ENCODE measurements at regions not wholly inside any gene's neighbourhood (a gene's known extent, or its start where the extent isn't known, plus 50 kb on each side); places are given as distances from the start of the nearest gene placed in this dataset.

DNA sequence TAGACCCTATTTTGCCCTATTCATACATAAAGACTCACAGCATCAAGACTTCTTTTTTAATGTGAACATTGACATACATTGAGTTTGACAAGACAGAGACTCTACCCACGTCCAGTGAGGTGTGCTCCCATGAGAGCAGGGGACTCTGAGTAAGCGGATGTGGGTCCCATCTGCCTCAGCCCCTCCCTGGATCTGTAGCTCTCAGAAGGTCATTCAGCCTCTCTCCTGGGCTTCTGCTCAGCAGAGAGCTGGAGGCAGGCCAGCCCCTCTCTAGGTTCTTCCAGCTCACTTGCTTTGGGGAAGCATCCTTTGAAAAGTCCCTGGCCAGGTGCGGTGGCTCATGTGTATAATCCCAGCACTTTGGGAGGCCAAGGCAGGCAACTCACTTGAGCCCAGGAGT lies 146.9 kb upstream of the ZMIZ1 start:
- FAIRE-seq, result no peak
- no peak for DNase-seq (ENCODE audit: insufficient read length, low spot score)

GRCh38 chr10:78923647-78924318 lies 145.0 kb upstream of the ZMIZ1 start:
- FAIRE-seq (no peak), DNase-seq (ENCODE audit: insufficient read length, low spot score) (no peak)
- no peak for TF ChIP-seq POLR2A (IDR thresholded peaks at IDR 0.05; ENCODE audit: low read depth, low read length)

More for the DNA sequence above, 146.9 kb upstream of the ZMIZ1 start:
- no peak for TF ChIP-seq POLR2A (IDR thresholded peaks at IDR 0.05; ENCODE audit: low read depth, low read length)

- DNase-seq (ENCODE audit: insufficient read length, low spot score), result no peak
- no peak for FAIRE-seq
- TF ChIP-seq POLR2A (IDR thresholded peaks at IDR 0.05; ENCODE audit: low read depth, low read length), result no peak
Observed at GRCh38 chr10:78924319-78925003, 144.3 kb upstream of the ZMIZ1 start.

GRCh38 chr10:78925275-78925674 lies 143.5 kb upstream of the ZMIZ1 start:
- TF ChIP-seq POLR2A (IDR thresholded peaks at IDR 0.05; ENCODE audit: low read depth, low read length), result no peak
- FAIRE-seq (no peak), DNase-seq (ENCODE audit: insufficient read length, low spot score) (no peak)

DNA sequence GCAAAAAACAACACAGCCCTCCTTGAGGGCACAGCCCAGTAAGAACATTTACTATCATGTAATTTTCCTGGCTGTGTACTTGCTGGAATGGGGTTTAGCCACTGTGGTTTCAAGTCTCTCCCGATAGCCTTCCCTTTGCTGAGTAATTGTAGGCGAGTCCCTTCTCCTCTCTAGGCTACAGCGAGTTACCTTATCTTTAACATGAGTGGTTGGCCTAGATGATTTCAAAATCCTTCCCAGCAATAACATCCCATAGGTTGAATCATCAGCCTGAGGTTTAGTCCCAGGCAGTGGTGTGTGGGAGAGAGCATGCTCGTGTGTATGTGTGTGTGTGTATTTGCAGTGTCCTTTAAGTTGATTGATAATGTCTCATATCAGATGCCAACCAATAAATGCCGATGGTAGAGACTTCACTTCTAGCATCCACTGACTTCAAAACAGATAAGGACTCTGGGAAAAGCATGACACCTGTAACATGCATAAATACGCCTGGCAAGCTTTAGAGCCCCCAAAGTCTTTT lies 142.9 kb upstream of the ZMIZ1 start:
- DNase-seq (ENCODE audit: insufficient read length, low spot score) (peak; percentile 90), FAIRE-seq (peak; percentile 97)
- no peak for TF ChIP-seq POLR2A (IDR thresholded peaks at IDR 0.05; ENCODE audit: low read depth, low read length)

GRCh38 chr10:78927257-78927995 lies 141.3 kb upstream of the ZMIZ1 start:
- FAIRE-seq (no peak), DNase-seq (ENCODE audit: insufficient read length, low spot score) (peak; percentile 63)
- no peak for TF ChIP-seq POLR2A (IDR thresholded peaks at IDR 0.05; ENCODE audit: low read depth, low read length)

- TF ChIP-seq POLR2A (IDR thresholded peaks at IDR 0.05; ENCODE audit: low read depth, low read length), result no peak
- no peak for FAIRE-seq
Observed at GRCh38 chr10:78928330-78928729, 140.4 kb upstream of the ZMIZ1 start.

GRCh38 chr10:78929541-78929940 lies 139.2 kb upstream of the ZMIZ1 start:
- DNase-seq (ENCODE audit: insufficient read length, low spot score) (no peak), FAIRE-seq (no peak)
- TF ChIP-seq POLR2A (IDR thresholded peaks at IDR 0.05; ENCODE audit: low read depth, low read length), result no peak

More at GRCh38 chr10:78928330-78928729, 140.4 kb upstream of the ZMIZ1 start:
- no peak for DNase-seq (ENCODE audit: insufficient read length, low spot score)

DNA sequence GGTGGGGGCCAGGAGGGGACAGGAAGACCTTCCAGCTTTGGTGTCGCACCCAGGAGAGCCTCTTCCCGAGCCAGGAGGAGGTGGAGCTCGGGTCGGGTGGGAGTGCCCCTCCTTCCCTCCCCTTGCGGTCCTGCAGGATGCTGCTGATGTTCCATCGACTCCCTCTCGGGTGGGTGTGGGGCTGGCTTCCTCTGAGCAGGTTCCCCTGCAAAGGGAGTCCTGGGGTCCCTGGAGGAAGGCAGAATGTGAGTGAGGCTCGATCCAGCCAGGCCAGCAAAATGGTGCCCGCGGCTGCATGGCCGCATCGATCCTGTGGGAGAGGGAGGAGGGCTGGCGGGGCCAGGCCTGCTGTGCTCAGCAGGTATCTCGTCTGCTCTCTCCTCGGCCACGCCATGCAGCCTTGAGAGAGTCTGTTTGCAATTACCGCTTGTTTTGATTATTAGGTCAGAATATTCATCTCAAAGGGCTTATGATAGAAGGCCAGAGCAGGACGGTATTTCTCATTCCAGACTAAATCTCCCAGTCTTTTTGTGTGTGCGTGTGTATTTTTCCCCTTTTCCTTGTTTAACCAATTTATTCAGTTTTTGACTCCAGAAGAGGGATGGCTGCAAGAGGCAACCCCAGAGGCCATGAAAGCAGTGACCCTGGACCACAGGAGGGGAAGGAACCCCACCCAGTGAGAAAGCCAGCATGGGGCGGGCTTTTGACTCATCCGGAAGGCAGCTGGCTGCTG lies 137.3 kb upstream of the ZMIZ1 start:
- DNase-seq (ENCODE audit: insufficient read length, low spot score) (peak; percentile 93), FAIRE-seq (no peak)
- TF ChIP-seq POLR2A (IDR thresholded peaks at IDR 0.05; ENCODE audit: low read depth, low read length), result no peak

GRCh38 chr10:78932054-78932386 lies 136.7 kb upstream of the ZMIZ1 start:
- FAIRE-seq, result peak; percentile 92
- 0 out of 2 replicates have a peak, but pooled peaks have one; percentile 12 for TF ChIP-seq POLR2A (IDR thresholded peaks at IDR 0.05; ENCODE audit: low read depth, low read length)
- no peak for DNase-seq (ENCODE audit: insufficient read length, low spot score)

- DNase-seq (ENCODE audit: insufficient read length, low spot score) (no peak), FAIRE-seq (no peak)
- TF ChIP-seq POLR2A (IDR thresholded peaks at IDR 0.05; ENCODE audit: low read depth, low read length), result no peak
Observed at GRCh38 chr10:78932861-78933260, 135.9 kb upstream of the ZMIZ1 start.

DNA sequence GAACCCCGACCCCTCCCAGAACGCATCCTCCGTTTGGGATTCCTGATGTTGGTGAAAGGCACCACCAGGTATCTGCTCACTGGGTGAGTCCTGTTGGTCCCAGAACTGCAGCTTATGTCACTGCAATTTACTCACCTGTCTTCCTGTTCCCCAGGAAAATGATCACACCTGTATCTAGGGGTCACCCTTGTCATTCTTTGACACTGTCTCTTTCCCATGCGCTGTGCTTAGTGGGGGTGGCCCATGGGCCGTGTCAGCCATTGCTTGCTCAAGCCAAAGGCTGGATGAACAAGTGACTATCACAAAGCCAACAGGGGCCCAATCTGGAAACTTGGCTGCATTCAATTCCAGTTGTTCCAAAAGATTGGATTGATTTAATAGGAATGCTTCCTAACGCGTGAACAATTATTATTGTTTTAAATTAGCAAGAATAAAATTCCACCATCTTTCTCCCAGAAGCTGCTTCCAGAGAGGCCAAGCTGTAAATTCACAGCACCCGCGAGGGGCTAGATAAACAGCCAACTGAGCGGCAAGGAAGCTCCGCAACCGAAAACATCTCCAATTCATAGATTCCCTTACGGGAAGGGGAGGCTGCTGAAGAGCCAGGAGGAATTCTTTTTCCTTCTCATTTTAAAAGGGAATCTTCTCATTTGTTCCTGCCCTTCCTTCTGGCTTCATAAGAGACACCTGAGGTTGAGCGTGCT lies 134.8 kb upstream of the ZMIZ1 start:
- DNase-seq (ENCODE audit: insufficient read length, low spot score) (no peak), FAIRE-seq (no peak)
- TF ChIP-seq POLR2A (IDR thresholded peaks at IDR 0.05; ENCODE audit: low read depth, low read length), result no peak

- DNase-seq (ENCODE audit: insufficient read length, low spot score), result no peak
- no peak for TF ChIP-seq POLR2A (IDR thresholded peaks at IDR 0.05; ENCODE audit: low read depth, low read length)
- FAIRE-seq, result no peak
Observed at GRCh38 chr10:78934532-78934898, 134.3 kb upstream of the ZMIZ1 start.

Measured in H54 (cell line).